DMS 273 (cell line): ENCODE measurements at regions not wholly inside any gene's neighbourhood (a gene's known extent, or its start where the extent isn't known, plus 50 kb on each side); places are given as distances from the start of the nearest gene placed in this dataset.
"Not testable (repeated sequence)": the region's sequence is repeated elsewhere in the genome, so short reads cannot be mapped to it uniquely, and the experiment has no call there.

Experiments
- DNase-seq: peaks from one replicate; lab custom pipeline; 2025; ENCODE audit not compliant: unreplicated experiment; lab: John Stamatoyannopoulos, UW

GRCh38 chr4:170827562-170828274, 738.0 kb upstream of the AADAT start:
- DNase-seq, result no peak

- DNase-seq, result no peak
Observed at GRCh38 chr4:170818786-170819185, 729.0 kb upstream of the AADAT start.

- peak; percentile 4 for DNase-seq
Observed at GRCh38 chr4:170805352-170805751, 715.6 kb upstream of the AADAT start.

GRCh38 chr4:170804930-170805329, 715.2 kb upstream of the AADAT start:
- no peak for DNase-seq

- DNase-seq, result no peak
Observed at GRCh38 chr4:170803492-170803891, 713.7 kb upstream of the AADAT start.

- DNase-seq, result no peak
Observed at GRCh38 chr4:170801771-170802170, 712.0 kb upstream of the AADAT start.

- no peak for DNase-seq
Observed at GRCh38 chr4:170794525-170794924, 704.8 kb upstream of the AADAT start.

GRCh38 chr4:170788540-170789051, 698.8 kb upstream of the AADAT start:
- not testable (repeated sequence) for DNase-seq

- DNase-seq, result no peak
Observed at GRCh38 chr4:170777663-170778062, 687.9 kb upstream of the AADAT start.

- DNase-seq, result no peak
Observed at GRCh38 chr4:170776983-170777382, 687.2 kb upstream of the AADAT start.

- no peak for DNase-seq
Observed at GRCh38 chr4:170775851-170776250, 686.1 kb upstream of the AADAT start.

GRCh38 chr4:170773709-170774273, 684.0 kb upstream of the AADAT start:
- DNase-seq, result no peak

- no peak for DNase-seq
Observed at GRCh38 chr4:170772429-170772828, 682.7 kb upstream of the AADAT start.

GRCh38 chr4:170770664-170771063, 680.9 kb upstream of the AADAT start:
- DNase-seq, result no peak

GRCh38 chr4:170769862-170770261, 680.1 kb upstream of the AADAT start:
- no peak for DNase-seq

GRCh38 chr4:170758988-170759387, 669.2 kb upstream of the AADAT start:
- DNase-seq, result no peak

GRCh38 chr4:170750519-170750918, 660.8 kb upstream of the AADAT start:
- no peak for DNase-seq

- no peak for DNase-seq
Observed at GRCh38 chr4:170748975-170749374, 659.2 kb upstream of the AADAT start.

GRCh38 chr4:170743633-170744032, 653.9 kb upstream of the AADAT start:
- no peak for DNase-seq

- no peak for DNase-seq
Observed at GRCh38 chr4:170741856-170742255, 652.1 kb upstream of the AADAT start.

- no peak for DNase-seq
Observed at GRCh38 chr4:170736710-170737109, 647.0 kb upstream of the AADAT start.

GRCh38 chr4:170729897-170730296, 640.1 kb upstream of the AADAT start:
- DNase-seq, result no peak

- no peak for DNase-seq
Observed at GRCh38 chr4:170729236-170729635, 639.5 kb upstream of the AADAT start.
